Psoas muscle (tissue), 7 donors: ENCODE measurements at regions not wholly inside any gene's neighbourhood (a gene's known extent, or its start where the extent isn't known, plus 50 kb on each side); places are given as distances from the start of the nearest gene placed in this dataset.

Experiments
- ATAC-seq, 4 donors: fragments of 200-7000 bp; cut with Tn5 transposase; one replicate each; pipeline ENCODE4 v1.9.1; 2020; ENCODE audit warnings: moderate library complexity in 3 of 4, mild to moderate bottlenecking in 2 of 4
- DNase-seq, 2 donors: peaks; one replicate each; pipeline ENCODE4 v3.0.0-alpha.2; 2020
- H3K27ac ChIP-seq: fragments of 200-600 bp; one replicate; pipeline ENCODE4 v1.8.0; 2022
- H3K27me3 ChIP-seq, 3 donors: fragments of 200-600 bp in 1 of 3; one replicate each; pipeline versions ENCODE4 v1.6.1 to v1.8.0; 2013 to 2022; ENCODE audit warnings: low read length in 2 of 3, mild to moderate bottlenecking in 2 of 3, moderate library complexity in 1 of 3; ENCODE audit not compliant: insufficient read depth in 3 of 3
- H3K36me3 ChIP-seq, 2 donors: fragments of 200-600 bp in 1 of 2; one replicate each; pipeline versions ENCODE4 v1.6.1 to v1.8.0; 2013 to 2022; ENCODE audit warnings: low read depth in 1 of 2, mild to moderate bottlenecking in 1 of 2, moderate library complexity in 1 of 2; ENCODE audit not compliant: insufficient read depth in 1 of 2
- H3K4me1 ChIP-seq: fragments of 200-600 bp; one replicate; pipeline ENCODE4 v1.8.0; 2022
- H3K4me3 ChIP-seq: fragments of 200-600 bp; one replicate; pipeline ENCODE4 v1.8.0; 2022; ENCODE audit warnings: mild to moderate bottlenecking
- H3K9me3 ChIP-seq: fragments of 200-600 bp; one replicate; pipeline ENCODE4 v1.8.0; 2022
- WGBS, 3 donors: extraction: QIAGEN DNeasy Blood & Tissue Kit; methylation state at CpG; one replicate each; pipeline versions ENCODE4 v1.1.6 to v1.1.7; 2013; 5-methylcytosine and 5-hydroxymethylcytosine counted together
- intact Hi-C, 2 donors: fragments of 100-400 bp; cut with DNase I; formaldehyde crosslinking; loops; one replicate each; pipeline versions ENCODE4 v1.11.0 to v1.14.2; 2022
- TF ChIP-seq, protein P1 (sequence below): fragments of 200-600 bp; IDR thresholded peaks from one replicate; pipeline ENCODE4 v1.8.0; 2022; ENCODE audit warnings: antibody characterized with exemption
- donor health status: healthy with polysubstance abuse.
- donor health status: DM: no; HTN: no; CAD: no; lungs with moderate emphysema.
- donor health status: Bipolar disorder and iron deficiency.
- donor health status: healthy.
- donor health status: DM: yes; HTN: yes; CAD: no.
- donor health status: DM: no; HTN: no; CAD: no.
- donor health status: DM: yes; HTN: yes; CAD: no.

DNA sequence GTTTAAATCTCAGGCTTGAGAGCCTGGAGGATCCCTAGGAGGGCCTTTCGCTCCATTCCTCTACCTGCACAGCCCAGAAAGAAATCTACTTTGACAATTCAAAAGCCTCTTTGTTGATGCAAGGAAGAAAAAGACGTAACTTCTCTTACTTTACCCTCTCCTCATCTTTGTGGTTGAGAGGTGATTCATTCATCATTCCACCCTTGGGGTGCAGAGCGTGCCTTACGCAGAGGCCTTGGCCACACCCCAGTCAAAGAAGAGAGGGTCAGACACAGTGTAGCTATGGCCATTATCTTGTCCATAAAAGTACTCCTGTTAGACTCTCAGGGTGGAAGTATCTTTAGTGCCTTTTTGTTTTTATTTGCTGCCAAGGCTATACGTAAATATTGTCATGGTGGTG is 184.0 kb downstream of the IRS2 start:
- Histone ChIP-seq H3K27me3 (peaks cover 0 to 4% (median 0%) of the 10 kb centered on the region in 3 donors), H3K27ac (no peak overlapping the region), H3K9me3 (no peaks in the 10 kb centered on the region), H3K4me1 (no peaks in the 10 kb centered on the region), H3K4me3 (no peak overlapping the region), H3K36me3 (no peaks in the 10 kb centered on the region)
- WGBS, 3 donors = 74 to 87% (median 85%) methylated on average over 5 of the region's 5 CpGs
- ATAC-seq = no peak
- intact Hi-C loops = no loop called here
- TF ChIP-seq, protein P1, sequence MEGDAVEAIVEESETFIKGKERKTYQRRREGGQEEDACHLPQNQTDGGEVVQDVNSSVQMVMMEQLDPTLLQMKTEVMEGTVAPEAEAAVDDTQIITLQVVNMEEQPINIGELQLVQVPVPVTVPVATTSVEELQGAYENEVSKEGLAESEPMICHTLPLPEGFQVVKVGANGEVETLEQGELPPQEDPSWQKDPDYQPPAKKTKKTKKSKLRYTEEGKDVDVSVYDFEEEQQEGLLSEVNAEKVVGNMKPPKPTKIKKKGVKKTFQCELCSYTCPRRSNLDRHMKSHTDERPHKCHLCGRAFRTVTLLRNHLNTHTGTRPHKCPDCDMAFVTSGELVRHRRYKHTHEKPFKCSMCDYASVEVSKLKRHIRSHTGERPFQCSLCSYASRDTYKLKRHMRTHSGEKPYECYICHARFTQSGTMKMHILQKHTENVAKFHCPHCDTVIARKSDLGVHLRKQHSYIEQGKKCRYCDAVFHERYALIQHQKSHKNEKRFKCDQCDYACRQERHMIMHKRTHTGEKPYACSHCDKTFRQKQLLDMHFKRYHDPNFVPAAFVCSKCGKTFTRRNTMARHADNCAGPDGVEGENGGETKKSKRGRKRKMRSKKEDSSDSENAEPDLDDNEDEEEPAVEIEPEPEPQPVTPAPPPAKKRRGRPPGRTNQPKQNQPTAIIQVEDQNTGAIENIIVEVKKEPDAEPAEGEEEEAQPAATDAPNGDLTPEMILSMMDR = no peak
- no peak for DNase-seq

DNA sequence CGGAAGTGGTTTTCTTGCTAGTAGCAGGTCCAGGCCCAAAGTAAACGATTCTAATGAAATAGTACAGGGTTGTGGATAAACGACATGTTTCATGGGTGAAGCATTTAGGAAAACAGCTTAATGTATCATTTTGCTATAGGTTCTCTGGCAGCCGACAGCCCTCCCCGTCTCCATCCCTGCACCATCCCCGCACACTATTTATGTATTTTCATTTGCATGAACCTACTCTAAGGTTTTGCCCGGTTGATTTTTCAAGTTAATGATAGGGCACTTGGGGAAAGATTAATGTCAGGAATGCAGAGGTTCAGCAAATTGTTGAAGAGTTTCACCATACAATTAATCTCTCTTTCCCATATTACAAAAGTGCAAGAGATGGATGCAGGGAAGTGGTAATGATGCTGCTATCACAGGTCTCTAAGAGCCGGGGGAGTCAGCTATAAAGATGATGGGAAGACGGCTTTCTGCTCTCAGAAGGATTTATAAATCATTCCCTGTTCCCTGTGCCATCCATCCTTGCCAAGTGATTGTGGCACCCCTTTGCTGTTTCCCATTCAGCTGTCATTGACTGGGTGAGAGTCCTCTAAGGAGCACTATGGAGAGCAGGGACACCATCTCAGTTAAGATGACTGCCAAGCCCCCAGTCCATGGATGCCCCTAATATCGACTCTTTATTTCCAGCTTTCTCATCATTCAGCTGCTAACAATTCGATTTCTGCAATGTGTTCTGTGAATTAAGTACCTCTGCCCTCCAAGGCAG is 186.3 kb downstream of the IRS2 start:
- H3K27ac ChIP-seq = no peak overlapping the region
- no peak for DNase-seq
- no peak for ATAC-seq
- no peak overlapping the region for H3K4me3 ChIP-seq
- peaks cover 0 to 4% (median 0%) of the 10 kb centered on the region in 3 donors for H3K27me3 ChIP-seq
- H3K4me1 ChIP-seq = no peaks in the 10 kb centered on the region
- H3K9me3 ChIP-seq = no peaks in the 10 kb centered on the region
- intact Hi-C loops = no loop called here
- TF ChIP-seq, protein P1 = no peak
- H3K36me3 ChIP-seq = no peaks in the 10 kb centered on the region
- 74 to 78% (median 75%) methylated on average over 11 of the region's 11 CpGs for WGBS, 3 donors

DNA sequence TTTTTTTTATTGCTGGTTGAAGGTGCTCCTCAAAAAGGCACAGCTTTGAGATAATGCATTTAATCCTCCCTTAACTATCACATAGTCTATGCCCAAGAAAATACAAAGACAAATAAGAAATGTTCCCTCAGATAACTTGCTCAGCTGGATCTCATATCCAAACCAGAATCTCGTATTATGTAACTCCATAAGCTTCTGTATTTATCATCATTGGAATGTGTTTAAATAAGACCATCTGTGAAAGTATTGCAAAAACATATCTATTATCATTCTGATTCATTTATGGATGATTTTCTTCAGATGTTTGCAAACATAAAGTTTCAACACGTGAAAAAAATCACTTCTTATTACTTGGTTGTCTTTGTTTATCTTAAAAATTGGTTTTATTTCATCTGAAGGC is 190.9 kb downstream of the IRS2 start:
- no peak overlapping the region for H3K27ac ChIP-seq
- H3K9me3 ChIP-seq = no peaks in the 10 kb centered on the region
- intact Hi-C loops = no loop called here
- H3K27me3 ChIP-seq = peaks cover 0 to 2% (median 0%) of the 10 kb centered on the region in 3 donors
- H3K36me3 ChIP-seq = no peaks in the 10 kb centered on the region
- WGBS, 3 donors = 54 to 60% (median 60%) methylated on average over 2 of the region's 2 CpGs
- no peak for ATAC-seq
- TF ChIP-seq, protein P1 = no peak
- no peak for DNase-seq
- H3K4me1 ChIP-seq = no peaks in the 10 kb centered on the region
- no peak overlapping the region for H3K4me3 ChIP-seq

DNA sequence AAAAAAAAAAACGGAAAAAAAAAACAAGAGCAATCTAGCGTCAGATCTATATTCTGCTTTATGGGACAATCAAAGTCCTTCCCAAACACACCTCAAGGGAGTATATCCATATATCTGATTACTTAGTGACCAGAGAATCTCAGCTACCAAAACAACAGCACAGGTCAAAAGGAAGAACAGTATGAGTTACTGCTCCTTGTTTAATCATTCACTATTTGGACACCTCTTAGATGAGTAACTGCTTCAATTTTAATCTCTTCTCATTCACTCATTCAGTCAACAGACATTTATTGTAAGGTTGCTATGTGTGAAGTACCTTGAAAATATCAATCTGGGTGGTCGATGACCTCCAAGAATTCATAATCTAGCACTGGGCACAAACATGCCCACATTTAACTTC is 193.2 kb downstream of the IRS2 start:
- no peaks in the 10 kb centered on the region for H3K36me3 ChIP-seq
- H3K27ac ChIP-seq = no peak overlapping the region
- peaks cover 0 to 5% (median 0%) of the 10 kb centered on the region in 3 donors for H3K27me3 ChIP-seq
- DNase-seq (no peak), ATAC-seq (no peak)
- no peak overlapping the region for H3K4me3 ChIP-seq
- no peaks in the 10 kb centered on the region for H3K9me3 ChIP-seq
- H3K4me1 ChIP-seq = no peaks in the 10 kb centered on the region
- 70 to 91% (median 81%) methylated on average over 3 of the region's 3 CpGs for WGBS, 3 donors
- intact Hi-C loops = no loop called here
- TF ChIP-seq, protein P1 = no peak

DNA sequence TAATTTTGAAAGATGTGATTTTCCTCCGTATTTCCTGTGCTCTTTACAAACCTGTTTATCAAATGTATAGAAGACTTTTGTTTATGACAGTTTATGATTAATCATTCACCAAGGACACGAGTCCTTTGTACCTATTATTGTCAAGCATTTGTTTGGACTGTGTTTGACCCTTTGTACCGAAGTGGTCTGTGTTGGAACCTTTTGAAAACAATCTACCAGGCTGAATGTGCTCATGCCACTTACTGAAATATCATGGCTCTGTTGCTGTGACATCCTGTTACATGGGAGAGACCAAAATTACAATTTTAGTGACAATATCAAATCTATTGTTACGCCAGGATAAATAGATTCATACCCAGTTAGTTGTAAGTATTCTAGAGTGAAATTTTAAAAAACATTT is 193.6 kb downstream of the IRS2 start:
- whole genome bisulfite sequencing, 3 donors = 67 to 74% (median 69%) methylated on average over 4 of the region's 4 CpGs
- Histone ChIP-seq H3K9me3 (no peaks in the 10 kb centered on the region), H3K36me3 (no peaks in the 10 kb centered on the region), H3K27me3 (peaks cover 0 to 5% (median 0%) of the 10 kb centered on the region in 3 donors), H3K4me1 (no peaks in the 10 kb centered on the region), H3K4me3 (no peak overlapping the region), H3K27ac (no peak overlapping the region)
- intact Hi-C loops = no loop called here
- TF ChIP-seq, protein P1 = no peak
- no peak for ATAC-seq
- no peak for DNase-seq
